ENCODE measurements at regions not wholly inside any gene's neighbourhood (a gene's known extent, or its start where the extent isn't known, plus 50 kb on each side); places are given as distances from the start of the nearest gene placed in this dataset.
A peak's percentile ranks its signal among the peaks of the same experiment; 100 is the strongest.

GRCh38 chr5:179410291-179411160 is 65.3 kb upstream of the ADAMTS2 start:
- WGBS (ENCODE audit: insufficient coverage): 68% methylated on average over 27 of the region's 27 CpGs
- no peak overlapping the region for H3K27ac ChIP-seq (ENCODE audit: low read length)
- peak; percentile 74 for DNase-seq
- H3K27me3 ChIP-seq (ENCODE audit: control insufficient read depth, insufficient read depth, low read length): peaks cover 2% of the 10 kb centered on the region
- peaks cover 29% of the 10 kb centered on the region for H3K4me1 ChIP-seq (ENCODE audit: control insufficient read depth, insufficient read depth, low read length)
- no peaks in the 10 kb centered on the region for H3K36me3 ChIP-seq (ENCODE audit: control insufficient read depth, insufficient read depth, low read length)
- H3K9me3 ChIP-seq (replicated peaks; ENCODE audit: control insufficient read depth, low read depth, low read length): no peaks in the 10 kb centered on the region
- no peak overlapping the region for H3K4me3 ChIP-seq (ENCODE audit: low read length)

- no peaks in the 10 kb centered on the region for H3K36me3 ChIP-seq (ENCODE audit: control insufficient read depth, insufficient read depth, low read length)
- H3K4me3 ChIP-seq (ENCODE audit: low read length): no peak overlapping the region
- no peak for DNase-seq
- H3K27ac ChIP-seq (ENCODE audit: low read length): no peak overlapping the region
- H3K4me1 ChIP-seq (ENCODE audit: control insufficient read depth, insufficient read depth, low read length): peaks cover 27% of the 10 kb centered on the region
- H3K9me3 ChIP-seq (replicated peaks; ENCODE audit: control insufficient read depth, low read depth, low read length): no peaks in the 10 kb centered on the region
- no CpG with 5 or more reads among the region's 7 CpGs for WGBS (ENCODE audit: insufficient coverage)
- H3K27me3 ChIP-seq (ENCODE audit: control insufficient read depth, insufficient read depth, low read length): peaks cover 2% of the 10 kb centered on the region
These were observed 64.5 kb upstream of the ADAMTS2 start for GRCh38 chr5:179409806-179410205.

DNA sequence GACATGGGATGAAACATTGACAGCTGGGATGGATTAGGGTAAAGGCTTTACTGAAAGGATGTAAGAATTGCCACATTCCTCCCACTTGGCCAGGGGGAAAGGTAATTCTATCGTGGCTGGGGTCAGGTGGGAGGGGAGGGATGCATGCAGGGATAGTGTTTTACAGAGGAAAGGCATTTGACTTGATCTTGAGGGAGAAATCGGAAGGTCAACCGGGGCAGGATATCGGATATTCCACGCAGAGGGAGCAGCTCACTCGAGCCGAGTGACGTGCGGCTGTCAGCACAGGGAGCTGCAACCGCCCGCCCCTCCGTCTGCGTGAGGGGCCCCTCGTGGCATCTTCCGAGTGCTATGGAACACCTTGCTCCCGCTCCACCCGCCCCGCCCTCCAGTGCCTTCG is 63.4 kb upstream of the ADAMTS2 start:
- Histone ChIP-seq H3K9me3 (replicated peaks; ENCODE audit: control insufficient read depth, low read depth, low read length) (no peaks in the 10 kb centered on the region), H3K27ac (ENCODE audit: low read length) (no peak overlapping the region), H3K27me3 (ENCODE audit: control insufficient read depth, insufficient read depth, low read length) (peaks cover 2% of the 10 kb centered on the region), H3K36me3 (ENCODE audit: control insufficient read depth, insufficient read depth, low read length) (no peaks in the 10 kb centered on the region), H3K4me3 (ENCODE audit: low read length) (no peak overlapping the region), H3K4me1 (ENCODE audit: control insufficient read depth, insufficient read depth, low read length) (peaks cover 25% of the 10 kb centered on the region)
- DNase-seq: no peak
- 60% methylated on average over 19 of the region's 19 CpGs for WGBS (ENCODE audit: insufficient coverage)

DNA sequence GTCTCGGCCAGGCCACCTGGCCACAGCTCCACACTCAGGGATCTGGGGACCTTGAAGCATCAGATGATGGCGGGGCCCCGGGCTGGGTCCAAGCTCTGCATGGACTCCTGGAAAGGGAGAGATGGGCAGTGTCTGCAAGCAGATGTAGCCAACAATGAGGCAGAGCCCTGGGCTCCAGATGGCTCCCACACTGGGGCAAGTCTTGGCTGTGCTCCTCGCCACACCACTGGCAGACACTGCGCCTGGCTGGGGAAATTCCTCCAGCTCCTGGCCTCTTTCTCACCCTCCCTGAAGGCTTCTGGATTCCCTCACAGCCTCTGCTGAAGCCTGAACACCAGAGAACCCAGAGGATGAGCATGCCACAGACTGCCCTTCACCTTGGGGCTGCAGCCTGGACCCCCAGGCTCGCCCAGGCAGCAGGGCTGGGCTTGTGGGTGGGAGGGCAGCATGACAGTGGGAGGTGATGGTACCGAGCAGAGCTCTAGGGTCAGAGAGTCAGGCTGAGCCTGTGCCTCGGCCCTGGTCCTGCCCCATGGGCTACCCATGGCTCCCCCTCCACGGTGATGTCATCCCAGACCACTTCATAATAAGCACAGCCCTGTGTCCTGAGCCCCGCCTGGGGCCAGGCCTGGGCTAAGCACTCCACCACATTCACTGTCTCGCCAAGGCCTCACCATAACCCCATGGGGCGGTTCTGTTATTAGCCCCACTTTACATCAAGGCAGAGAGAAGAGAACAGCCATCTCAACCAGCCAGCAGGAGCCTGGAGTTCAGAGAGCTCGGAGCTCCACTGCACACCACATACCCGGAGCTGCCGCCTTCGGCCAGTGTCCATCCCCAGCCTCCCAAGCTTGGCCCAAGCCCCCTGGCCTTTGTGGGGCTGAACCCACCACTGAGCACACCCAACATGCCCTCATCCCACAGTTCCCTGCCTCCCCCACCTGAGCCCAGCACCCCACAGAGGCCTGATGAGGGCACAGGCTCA is 62.2 kb upstream of the ADAMTS2 start:
- H3K4me3 ChIP-seq (ENCODE audit: low read length): no peak overlapping the region
- DNase-seq: peak; percentile 41
- H3K36me3 ChIP-seq (ENCODE audit: control insufficient read depth, insufficient read depth, low read length): no peaks in the 10 kb centered on the region
- peaks cover 25% of the 10 kb centered on the region for H3K4me1 ChIP-seq (ENCODE audit: control insufficient read depth, insufficient read depth, low read length)
- H3K27ac ChIP-seq (ENCODE audit: low read length): peak overlapping the region; percentile 42
- 68% methylated on average over 12 of the region's 16 CpGs for WGBS (ENCODE audit: insufficient coverage)
- H3K9me3 ChIP-seq (replicated peaks; ENCODE audit: control insufficient read depth, low read depth, low read length): no peaks in the 10 kb centered on the region
- H3K27me3 ChIP-seq (ENCODE audit: control insufficient read depth, insufficient read depth, low read length): no peaks in the 10 kb centered on the region

- Histone ChIP-seq H3K27ac (ENCODE audit: low read length) (peak overlapping the region; percentile 42), H3K27me3 (ENCODE audit: control insufficient read depth, insufficient read depth, low read length) (no peaks in the 10 kb centered on the region), H3K36me3 (ENCODE audit: control insufficient read depth, insufficient read depth, low read length) (no peaks in the 10 kb centered on the region), H3K4me3 (ENCODE audit: low read length) (no peak overlapping the region), H3K9me3 (replicated peaks; ENCODE audit: control insufficient read depth, low read depth, low read length) (peaks cover 4% of the 10 kb centered on the region), H3K4me1 (ENCODE audit: control insufficient read depth, insufficient read depth, low read length) (peaks cover 25% of the 10 kb centered on the region)
- 45% methylated on average over 11 of the region's 18 CpGs for WGBS (ENCODE audit: insufficient coverage)
- peak; percentile 88 for DNase-seq
These were observed 61.0 kb upstream of the ADAMTS2 start for GRCh38 chr5:179406031-179406961.

DNA sequence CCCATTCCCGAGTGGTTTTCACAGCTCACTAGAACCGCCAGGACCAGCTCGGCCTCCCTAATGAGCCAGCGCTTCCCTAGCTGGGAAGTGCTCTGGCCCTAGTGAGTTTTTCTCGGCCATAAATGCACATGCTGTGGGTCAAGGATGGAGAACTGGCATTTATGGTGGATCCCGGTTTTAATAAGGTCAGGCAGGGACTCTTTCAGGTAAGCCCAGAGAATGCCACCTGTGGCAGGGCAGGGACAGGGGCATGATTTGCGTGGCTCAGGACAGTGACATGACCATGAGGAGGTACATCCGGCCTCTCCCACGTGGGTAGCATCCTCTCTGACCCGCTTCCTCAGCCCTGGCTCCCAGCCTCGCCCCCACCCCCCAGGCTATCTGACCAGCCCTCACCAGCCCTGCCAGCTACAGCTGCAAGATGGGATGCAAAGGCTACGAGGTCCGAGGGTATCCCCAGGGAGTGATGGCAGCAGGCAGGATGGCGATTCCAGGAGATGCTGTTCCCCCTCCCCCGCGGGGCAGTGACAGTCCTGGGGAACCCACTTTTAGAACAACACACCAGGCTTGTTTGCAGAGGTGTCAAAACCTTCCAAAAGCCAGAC is 60.3 kb upstream of the ADAMTS2 start:
- 73% methylated on average over 12 of the region's 16 CpGs for WGBS (ENCODE audit: insufficient coverage)

DNA sequence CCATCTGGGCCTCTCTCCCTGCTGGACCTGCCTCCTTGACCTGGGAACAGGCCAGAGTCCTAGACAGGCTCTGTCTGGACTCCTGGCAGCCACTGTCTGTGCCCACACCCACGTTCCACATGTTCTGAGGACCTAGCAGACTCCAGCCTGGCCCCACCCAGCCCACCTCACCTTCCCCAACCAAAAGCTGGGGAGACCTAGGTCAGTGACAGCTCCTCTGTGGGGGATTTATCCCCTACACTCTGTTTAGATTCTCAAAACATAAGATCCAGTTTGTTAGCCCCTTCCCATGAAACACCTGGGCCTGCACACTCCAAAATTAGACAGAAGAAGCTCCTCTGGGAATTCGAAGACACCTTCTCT is 59.8 kb upstream of the ADAMTS2 start:
- 83% methylated on average over 2 of the region's 2 CpGs for WGBS (ENCODE audit: insufficient coverage)
- Histone ChIP-seq H3K9me3 (replicated peaks; ENCODE audit: control insufficient read depth, low read depth, low read length) (peaks cover 11% of the 10 kb centered on the region), H3K36me3 (ENCODE audit: control insufficient read depth, insufficient read depth, low read length) (no peaks in the 10 kb centered on the region), H3K27me3 (ENCODE audit: control insufficient read depth, insufficient read depth, low read length) (no peaks in the 10 kb centered on the region), H3K4me3 (ENCODE audit: low read length) (no peak overlapping the region), H3K4me1 (ENCODE audit: control insufficient read depth, insufficient read depth, low read length) (peaks cover 20% of the 10 kb centered on the region), H3K27ac (ENCODE audit: low read length) (no peak overlapping the region)
- no peak for DNase-seq

More for the DNA sequence above, 60.3 kb upstream of the ADAMTS2 start:
- Histone ChIP-seq H3K36me3 (ENCODE audit: control insufficient read depth, insufficient read depth, low read length) (no peaks in the 10 kb centered on the region), H3K4me1 (ENCODE audit: control insufficient read depth, insufficient read depth, low read length) (peaks cover 21% of the 10 kb centered on the region), H3K27ac (ENCODE audit: low read length) (no peak overlapping the region), H3K4me3 (ENCODE audit: low read length) (no peak overlapping the region), H3K9me3 (replicated peaks; ENCODE audit: control insufficient read depth, low read depth, low read length) (peaks cover 6% of the 10 kb centered on the region), H3K27me3 (ENCODE audit: control insufficient read depth, insufficient read depth, low read length) (no peaks in the 10 kb centered on the region)
- no peak for DNase-seq

GRCh38 chr5:179404321-179405053 is 59.2 kb upstream of the ADAMTS2 start:
- no peaks in the 10 kb centered on the region for H3K27me3 ChIP-seq (ENCODE audit: control insufficient read depth, insufficient read depth, low read length)
- 79% methylated on average over 6 of the region's 6 CpGs for WGBS (ENCODE audit: insufficient coverage)
- no peak overlapping the region for H3K27ac ChIP-seq (ENCODE audit: low read length)
- H3K4me1 ChIP-seq (ENCODE audit: control insufficient read depth, insufficient read depth, low read length): peaks cover 20% of the 10 kb centered on the region
- H3K36me3 ChIP-seq (ENCODE audit: control insufficient read depth, insufficient read depth, low read length): no peaks in the 10 kb centered on the region
- no peak overlapping the region for H3K4me3 ChIP-seq (ENCODE audit: low read length)
- DNase-seq: no peak
- peaks cover 14% of the 10 kb centered on the region for H3K9me3 ChIP-seq (replicated peaks; ENCODE audit: control insufficient read depth, low read depth, low read length)
